Cardiac muscle cell (in vitro differentiated cells and primary cell): ENCODE measurements at regions not wholly inside any gene's neighbourhood (a gene's known extent, or its start where the extent isn't known, plus 50 kb on each side); places are given as distances from the start of the nearest gene placed in this dataset.

Source experiments
- DNase-seq, 2 donors: peaks; one replicate each; pipeline versions ENCODE4 v3.0.0 to v3.0.0-alpha.2; 2010 to 2017; ENCODE audit warnings: low read depth in 1 of 2, low spot score in 1 of 2
- H3K27ac ChIP-seq: fragments of 200-600 bp; sonication (generic); 2 replicates; pipeline ENCODE4 v1.5.1; 2016
- H3K27me3 ChIP-seq: fragments of 200-600 bp; sonication (generic); 2 replicates; pipeline ENCODE4 v1.6.0; 2016; ENCODE audit warnings: control low read depth
- H3K36me3 ChIP-seq: fragments of 200-600 bp; sonication (generic); 2 replicates; pipeline ENCODE4 v1.5.1; 2016; ENCODE audit warnings: control low read depth
- H3K4me1 ChIP-seq: fragments of 200-600 bp; sonication (generic); 2 replicates; pipeline ENCODE4 v1.8.1; 2017; ENCODE audit warnings: low read depth, mild to moderate bottlenecking, mixed run types
- H3K4me3 ChIP-seq: fragments of 200-600 bp; sonication (generic); 2 replicates; pipeline ENCODE4 v1.5.1; 2016; ENCODE audit warnings: mild to moderate bottlenecking
- H3K9me3 ChIP-seq: fragments of 200-600 bp; sonication (generic); 2 replicates; pipeline ENCODE4 v1.5.1; 2017; ENCODE audit warnings: low read depth, mild to moderate bottlenecking, control low read depth
- CTCF ChIP-seq: IDR thresholded peaks from 2 replicates; pipeline ENCODE4 v1.5.1; 2012; ENCODE audit warnings: low read depth, mild to moderate bottlenecking, low read length

- DNase-seq: no peak
- no peak for TF ChIP-seq CTCF
Observed at GRCh38 chr4:159433337-159433736, 330.5 kb downstream of the RAPGEF2 start.

GRCh38 chr4:159434114-159434870 is 331.4 kb downstream of the RAPGEF2 start:
- Histone ChIP-seq H3K27ac (no peak overlapping the region), H3K9me3 (no peaks in the 10 kb centered on the region), H3K27me3 (no peaks in the 10 kb centered on the region), H3K36me3 (no peaks in the 10 kb centered on the region), H3K4me1 (peaks cover 1% of the 10 kb centered on the region), H3K4me3 (no peak overlapping the region)
- no peak for TF ChIP-seq CTCF
- DNase-seq: peak in 1 of 2 donors; percentile 42

More at GRCh38 chr4:159433337-159433736, 330.5 kb downstream of the RAPGEF2 start:
- Histone ChIP-seq H3K27me3 (no peaks in the 10 kb centered on the region), H3K4me3 (no peak overlapping the region), H3K9me3 (no peaks in the 10 kb centered on the region), H3K36me3 (no peaks in the 10 kb centered on the region), H3K27ac (no peak overlapping the region), H3K4me1 (peaks cover 9% of the 10 kb centered on the region)

GRCh38 chr4:159434871-159435241 is 332.0 kb downstream of the RAPGEF2 start:
- H3K36me3 ChIP-seq: no peaks in the 10 kb centered on the region
- TF ChIP-seq CTCF: no peak
- no peaks in the 10 kb centered on the region for H3K27me3 ChIP-seq
- H3K9me3 ChIP-seq: no peaks in the 10 kb centered on the region
- no peak overlapping the region for H3K4me3 ChIP-seq
- no peak for DNase-seq
- H3K4me1 ChIP-seq: no peaks in the 10 kb centered on the region
- H3K27ac ChIP-seq: no peak overlapping the region

- Histone ChIP-seq H3K4me3 (no peak overlapping the region), H3K9me3 (no peaks in the 10 kb centered on the region), H3K27ac (no peak overlapping the region), H3K27me3 (no peaks in the 10 kb centered on the region), H3K4me1 (no peaks in the 10 kb centered on the region), H3K36me3 (no peaks in the 10 kb centered on the region)
- no peak for DNase-seq
- TF ChIP-seq CTCF: no peak
Observed at GRCh38 chr4:159435561-159436023, 332.7 kb downstream of the RAPGEF2 start.

GRCh38 chr4:159443975-159444374 is 341.1 kb downstream of the RAPGEF2 start:
- H3K27ac ChIP-seq: no peak overlapping the region
- H3K36me3 ChIP-seq: no peaks in the 10 kb centered on the region
- TF ChIP-seq CTCF: no peak
- no peaks in the 10 kb centered on the region for H3K9me3 ChIP-seq
- no peak for DNase-seq
- H3K4me1 ChIP-seq: peaks cover 9% of the 10 kb centered on the region
- no peak overlapping the region for H3K4me3 ChIP-seq
- H3K27me3 ChIP-seq: no peaks in the 10 kb centered on the region
